Medulla oblongata (tissue), 1 donor: ENCODE measurements at regions not wholly inside any gene's neighbourhood (a gene's known extent, or its start where the extent isn't known, plus 50 kb on each side); places are given as distances from the start of the nearest gene placed in this dataset.

ENCODE experiments used
- DNase-seq: peaks from one replicate; pipeline ENCODE4 v3.0.0-alpha.2; 2015; ENCODE audit errors: extremely low spot score

DNA sequence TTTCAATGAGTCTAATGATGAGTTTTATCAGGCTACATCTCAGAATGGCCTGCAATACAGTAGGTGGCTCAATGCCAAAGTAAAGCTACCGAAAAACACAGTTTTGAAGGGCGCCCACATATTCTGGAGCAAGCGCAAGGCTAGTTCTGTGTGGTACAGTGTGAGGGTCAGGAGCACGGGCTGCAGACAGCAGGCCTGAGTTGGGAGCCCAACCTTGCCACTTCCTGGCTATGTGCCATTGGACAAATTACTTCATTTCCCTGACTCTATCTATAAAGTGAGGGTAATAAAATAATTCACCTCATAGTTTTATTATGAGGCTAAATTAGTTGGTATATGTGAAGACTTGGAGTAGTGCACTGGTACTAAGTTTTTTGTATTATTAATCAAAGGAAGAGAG, 150.7 kb downstream of the OPN5 start:
- no peak for DNase-seq

DNA sequence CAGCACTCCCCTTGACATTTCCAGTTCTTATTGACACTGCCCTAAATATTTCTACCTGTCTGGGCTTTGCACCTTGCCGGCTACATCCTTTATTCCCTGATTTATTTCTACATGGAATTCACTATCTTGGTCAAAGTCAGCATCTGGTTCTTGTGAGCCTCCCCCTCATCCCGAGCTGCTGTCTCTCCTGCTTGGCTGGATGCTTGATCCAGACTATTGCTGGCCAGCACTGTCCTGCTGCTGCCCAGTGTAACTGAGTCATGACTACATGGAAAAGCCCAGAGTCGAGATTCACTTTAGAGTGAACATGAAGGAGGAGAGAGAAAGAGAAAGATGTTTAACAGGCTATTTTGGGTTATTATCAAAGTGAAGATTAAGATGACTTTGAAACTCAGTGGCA, 142.2 kb downstream of the OPN5 start:
- DNase-seq, result no peak

DNA sequence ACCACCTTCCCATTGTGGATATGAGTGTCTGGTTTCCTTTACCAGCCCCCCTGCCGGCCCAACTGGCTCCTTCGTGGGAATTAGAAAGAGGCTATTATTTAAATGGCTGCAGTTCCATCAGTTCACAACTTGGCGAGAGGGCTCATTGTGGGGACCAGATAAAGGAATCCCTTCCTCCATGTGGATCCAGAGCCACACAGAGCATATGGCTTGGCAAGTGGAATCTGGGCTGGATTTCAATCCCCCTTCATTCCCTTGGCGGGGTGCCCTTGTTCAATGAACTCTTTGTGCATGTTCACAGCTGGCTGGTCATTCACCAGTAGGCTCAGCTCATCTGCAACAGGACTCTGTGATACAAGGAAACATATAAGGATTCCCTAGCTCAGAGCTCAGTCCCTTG, 140.6 kb downstream of the OPN5 start:
- DNase-seq, result peak; percentile 92

DNA sequence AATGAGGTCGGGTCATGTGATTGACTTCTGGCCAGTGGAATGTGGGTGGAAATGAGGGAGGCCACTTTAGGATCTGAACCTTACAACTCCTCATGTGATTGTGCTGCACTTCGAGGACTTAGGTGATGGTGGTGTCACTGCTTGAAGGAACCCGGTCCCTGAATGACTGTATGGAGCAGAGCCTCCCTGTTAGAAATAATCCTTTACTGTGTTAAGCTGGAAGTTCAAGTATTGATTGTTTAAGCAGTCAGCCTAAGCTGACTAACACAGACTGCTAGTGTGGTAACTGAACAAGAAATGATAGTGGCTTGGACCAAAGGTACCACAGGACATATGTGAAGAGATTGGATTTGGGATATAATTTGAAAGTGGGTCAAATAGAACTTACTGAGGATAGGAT, 138.0 kb downstream of the OPN5 start:
- no peak for DNase-seq

DNA sequence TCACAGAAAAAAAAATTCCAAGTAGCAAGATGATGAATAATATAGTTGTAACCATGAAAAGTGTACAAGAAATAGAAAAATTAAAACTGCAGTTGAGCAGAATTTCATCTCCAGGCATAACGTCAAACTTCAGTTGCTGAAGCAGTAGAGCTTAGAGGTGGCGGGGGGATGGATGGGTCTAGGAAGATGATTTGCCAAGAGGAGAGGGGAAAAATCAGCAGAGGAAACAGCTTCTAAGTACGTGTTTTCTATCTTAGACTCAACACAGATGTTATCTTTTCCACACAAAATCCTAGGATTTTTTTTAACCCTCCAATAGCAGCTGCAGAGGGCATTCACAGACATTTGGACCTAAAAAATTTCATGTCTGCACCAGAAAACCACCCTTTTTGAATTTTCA, 136.0 kb downstream of the OPN5 start:
- DNase-seq, result no peak

DNA sequence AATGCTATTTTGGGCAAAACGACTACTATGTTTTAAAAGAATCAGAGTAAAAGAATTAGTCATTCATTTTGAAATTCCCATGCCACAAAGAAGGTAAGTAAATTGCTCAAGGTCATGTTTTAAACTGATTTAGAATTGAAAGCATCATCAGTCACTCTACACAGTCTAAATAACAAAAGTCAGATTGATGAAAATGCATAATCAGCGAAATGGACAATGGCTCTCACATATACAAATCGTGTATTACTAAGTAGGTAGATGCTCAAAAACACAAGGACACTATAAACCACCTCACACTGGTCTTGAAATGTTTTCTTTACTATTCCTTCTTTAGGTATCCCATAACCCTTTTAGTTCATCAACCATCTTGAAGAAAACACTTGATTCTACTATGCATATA, 135.4 kb downstream of the OPN5 start:
- DNase-seq, result no peak

DNA sequence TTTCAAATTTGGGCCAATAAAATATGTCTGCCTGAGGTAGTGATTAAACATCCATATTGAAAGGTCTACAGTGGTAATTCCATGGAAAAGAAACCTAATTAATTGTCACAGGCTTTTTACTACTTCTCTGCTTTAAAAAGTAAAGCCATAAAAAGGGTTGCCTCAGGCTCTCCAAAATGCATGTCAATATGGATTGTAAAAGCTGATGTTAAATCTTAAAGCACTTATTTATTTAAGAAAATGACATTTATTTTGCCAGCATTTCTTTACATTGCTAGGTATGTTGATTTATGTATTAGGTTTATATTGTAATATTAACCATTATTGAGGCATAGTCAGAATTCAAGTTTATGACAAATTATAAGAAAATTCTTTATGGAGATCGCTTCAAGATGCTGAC, 133.2 kb downstream of the OPN5 start:
- no peak for DNase-seq

DNA sequence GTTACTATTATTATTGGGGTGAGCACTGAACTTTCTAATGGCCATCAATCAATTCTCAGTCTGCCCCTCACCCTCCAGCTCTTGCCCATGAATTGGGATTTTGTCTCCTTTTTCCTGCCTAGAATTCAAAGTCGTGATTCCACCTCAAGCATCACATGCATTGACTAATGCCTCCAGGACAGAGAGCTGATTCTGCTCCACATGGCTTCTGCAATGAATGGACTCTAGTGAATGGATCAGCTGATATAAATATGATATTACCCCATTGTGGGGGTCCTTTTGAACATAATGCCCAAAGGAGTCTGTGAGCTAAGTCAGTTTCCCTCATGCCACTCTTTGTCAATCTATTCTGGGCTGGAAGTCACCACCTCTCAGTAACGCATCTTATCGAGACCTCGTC, 126.4 kb downstream of the OPN5 start:
- no peak for DNase-seq

DNA sequence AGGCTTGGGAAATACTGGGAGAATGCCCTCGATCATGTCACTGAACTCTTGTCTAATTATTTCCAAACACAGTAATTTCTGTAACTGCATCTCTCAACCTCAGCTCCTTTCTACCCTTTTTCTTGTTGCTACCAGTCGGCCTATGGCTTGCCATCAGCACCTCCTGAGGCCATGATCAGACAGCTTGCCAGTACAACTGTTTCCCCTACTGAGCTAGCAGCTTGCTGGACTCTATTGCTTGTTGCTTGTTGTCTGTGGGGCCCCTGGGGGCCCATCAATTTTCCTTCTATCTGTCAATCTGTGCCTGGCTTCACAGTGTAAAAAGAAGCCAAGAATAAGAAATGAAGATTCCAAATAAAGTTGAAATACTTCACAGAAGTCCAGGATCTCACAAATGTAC, 123.9 kb downstream of the OPN5 start:
- DNase-seq, result no peak

DNA sequence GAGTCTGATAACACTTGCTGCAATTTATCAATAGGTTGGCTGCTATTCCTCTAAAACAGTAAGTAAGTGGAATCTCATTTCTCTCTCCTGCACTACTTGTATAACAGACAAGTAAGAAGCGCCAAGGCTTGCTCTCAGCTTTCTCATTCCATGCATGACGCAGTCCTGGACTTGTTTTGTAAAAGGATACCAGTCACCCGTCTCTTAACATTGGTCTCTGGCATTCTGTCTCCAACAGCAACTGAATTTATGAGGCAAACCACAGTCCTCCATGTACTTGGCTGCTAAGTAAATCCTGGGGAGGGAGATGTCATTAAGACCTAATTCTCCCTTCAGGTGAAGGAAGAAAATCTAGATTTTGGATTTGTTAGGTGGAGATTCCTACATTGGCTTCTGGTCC, 115.4 kb downstream of the OPN5 start:
- DNase-seq, result peak; percentile 12

DNA sequence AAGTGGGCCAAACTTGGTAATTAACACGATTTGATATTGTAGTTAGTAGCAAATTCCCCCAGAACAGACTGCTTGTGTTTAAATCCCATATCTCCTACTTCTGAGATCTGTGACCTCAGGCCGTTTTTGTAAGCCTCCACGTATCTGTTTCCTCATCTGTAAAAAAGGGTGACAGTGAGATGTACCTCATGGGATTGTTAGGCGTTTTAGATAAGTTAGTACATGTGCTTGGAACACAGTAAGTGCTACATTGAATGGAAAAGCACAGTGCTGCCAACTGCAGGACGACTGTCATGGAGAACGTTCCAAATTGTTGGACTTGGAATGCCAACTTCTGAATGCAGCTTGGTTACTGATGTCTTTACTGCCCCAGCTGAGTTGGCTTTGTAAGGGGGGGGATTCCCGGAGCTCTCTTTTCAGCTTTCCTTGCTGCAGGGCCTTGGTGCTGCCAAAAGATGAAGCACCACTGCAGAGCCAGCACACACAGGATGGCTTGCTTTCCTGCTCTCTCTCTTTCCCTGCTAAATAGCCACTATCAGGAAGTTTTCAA, 108.6 kb downstream of the OPN5 start:
- DNase-seq, result peak; percentile 57

DNA sequence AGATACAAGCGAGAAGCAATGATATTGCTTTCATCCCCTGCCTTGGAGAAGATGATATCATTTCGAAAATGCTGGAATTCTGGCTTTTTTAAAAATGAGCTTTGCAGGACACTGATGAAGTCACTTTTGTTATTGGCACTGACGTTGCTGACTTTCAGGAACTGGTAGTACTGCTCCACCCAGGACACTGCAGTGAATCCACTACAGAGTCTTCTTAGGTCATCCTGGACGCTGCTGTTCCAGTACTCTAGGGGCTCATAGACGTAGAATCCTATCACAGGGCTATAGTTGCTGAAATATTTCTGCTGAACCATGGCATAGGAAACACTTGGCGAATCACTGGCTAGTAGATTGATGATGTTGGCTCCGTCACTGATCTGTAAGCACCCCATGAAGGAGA, 97.2 kb downstream of the OPN5 start:
- DNase-seq, result no peak
